ENCODE measurements at regions not wholly inside any gene's neighbourhood (a gene's known extent, or its start where the extent isn't known, plus 50 kb on each side); places are given as distances from the start of the nearest gene placed in this dataset.
"Not testable (repeated sequence)": the region's sequence is repeated elsewhere in the genome, so short reads cannot be mapped to it uniquely, and the experiment has no call there.

DNA sequence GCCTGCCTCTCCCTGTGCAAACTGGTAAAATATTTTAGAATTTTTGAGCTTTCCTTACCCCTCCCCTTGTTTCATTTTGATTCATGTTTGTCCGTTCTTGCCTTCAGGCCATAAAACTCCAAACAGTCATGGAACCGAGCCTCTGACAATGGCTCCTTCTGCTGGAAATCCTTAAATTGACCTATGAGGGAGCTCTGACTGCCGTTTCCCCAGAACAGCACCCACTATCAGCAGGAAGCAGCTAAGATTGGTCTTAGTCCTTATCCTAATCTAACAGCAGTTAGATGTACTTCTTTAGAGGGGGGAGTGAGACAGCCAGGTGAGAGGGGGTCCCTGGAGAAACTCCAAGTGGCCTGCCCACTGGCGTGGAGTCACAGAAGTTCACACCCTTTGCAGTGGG lies 106.7 kb downstream of the FAM174A start:
- DNase-seq (ENCODE audit: low spot score): no peak

DNA sequence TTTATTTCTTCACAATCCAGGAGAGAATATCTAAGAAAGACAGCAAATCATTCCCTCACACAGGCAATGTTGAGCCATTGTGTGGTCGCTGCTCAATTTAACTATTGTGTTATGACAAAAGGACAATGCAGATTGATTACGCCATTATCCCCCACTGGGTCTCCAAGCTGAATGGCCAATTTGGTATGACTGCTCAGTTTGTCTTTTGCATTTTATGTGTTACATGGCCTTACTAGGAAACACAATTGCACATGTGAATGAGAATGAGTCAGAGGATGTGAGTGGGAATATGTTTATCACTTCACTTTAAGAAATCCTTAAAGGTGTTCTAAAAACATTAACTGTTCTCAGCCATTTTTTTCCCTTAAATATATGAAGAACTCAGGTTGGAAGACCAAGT lies 108.3 kb downstream of the FAM174A start:
- DNase-seq (ENCODE audit: low spot score): no peak

DNA sequence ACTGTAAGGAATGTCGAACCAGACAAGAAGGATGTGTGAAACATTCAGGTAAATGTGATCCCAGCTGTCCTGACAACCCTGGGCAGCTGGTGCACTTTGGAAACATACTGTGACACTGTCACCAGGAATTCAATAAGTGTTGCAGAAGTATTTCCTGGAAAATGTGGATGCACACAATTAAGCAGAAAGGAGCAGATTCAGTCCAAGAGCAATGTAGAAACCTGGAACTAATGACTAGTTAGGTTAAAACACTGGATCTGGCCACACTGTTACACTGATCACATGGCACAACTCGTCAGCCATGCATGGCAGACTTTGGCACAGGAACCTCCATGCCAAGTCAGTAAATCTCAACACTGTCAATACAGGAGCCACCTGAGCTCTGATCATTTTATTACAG lies 109.0 kb downstream of the FAM174A start:
- no peak for DNase-seq (ENCODE audit: low spot score)

DNA sequence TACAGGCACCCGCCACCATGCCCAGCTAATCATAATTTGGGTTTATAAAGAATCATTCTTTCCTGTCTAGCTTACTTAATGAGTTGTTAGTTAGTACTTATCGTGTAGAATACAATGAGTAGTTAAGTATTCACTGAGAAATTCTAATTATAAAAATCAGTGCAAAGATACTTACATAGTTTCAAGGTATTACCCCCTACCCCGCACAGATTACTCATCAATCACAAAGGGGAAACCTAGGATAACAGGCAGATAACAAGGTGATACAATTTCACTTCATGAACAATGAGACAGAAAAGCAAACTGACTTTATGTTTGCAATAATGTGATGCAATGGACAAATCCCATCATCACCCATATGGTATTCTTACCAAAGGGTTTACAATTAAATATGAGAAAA lies 109.6 kb downstream of the FAM174A start:
- DNase-seq (ENCODE audit: low spot score): no peak

DNA sequence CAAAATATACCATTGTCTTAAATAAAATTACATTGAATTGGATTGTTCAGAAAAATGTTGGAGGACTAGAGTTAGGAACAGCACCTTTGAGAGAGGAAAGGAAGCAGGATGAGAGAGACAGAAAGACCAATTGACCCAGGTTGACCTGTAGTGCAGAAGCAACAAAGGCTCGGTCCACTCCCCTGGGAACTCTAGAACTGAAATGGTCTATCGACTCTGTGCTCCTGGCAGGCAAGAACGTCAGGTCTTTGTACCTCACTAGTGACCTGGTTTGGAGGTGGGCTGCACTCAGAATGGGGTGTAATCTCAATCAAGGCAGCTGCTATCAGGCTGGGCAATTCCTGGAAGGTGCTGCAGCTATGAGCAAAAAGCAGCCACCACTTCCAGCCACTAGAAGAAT lies 110.8 kb downstream of the FAM174A start:
- no peak for DNase-seq (ENCODE audit: low spot score)

GRCh38 chr5:100646691-100647090 lies 111.5 kb downstream of the FAM174A start:
- DNase-seq (ENCODE audit: low spot score): no peak

DNA sequence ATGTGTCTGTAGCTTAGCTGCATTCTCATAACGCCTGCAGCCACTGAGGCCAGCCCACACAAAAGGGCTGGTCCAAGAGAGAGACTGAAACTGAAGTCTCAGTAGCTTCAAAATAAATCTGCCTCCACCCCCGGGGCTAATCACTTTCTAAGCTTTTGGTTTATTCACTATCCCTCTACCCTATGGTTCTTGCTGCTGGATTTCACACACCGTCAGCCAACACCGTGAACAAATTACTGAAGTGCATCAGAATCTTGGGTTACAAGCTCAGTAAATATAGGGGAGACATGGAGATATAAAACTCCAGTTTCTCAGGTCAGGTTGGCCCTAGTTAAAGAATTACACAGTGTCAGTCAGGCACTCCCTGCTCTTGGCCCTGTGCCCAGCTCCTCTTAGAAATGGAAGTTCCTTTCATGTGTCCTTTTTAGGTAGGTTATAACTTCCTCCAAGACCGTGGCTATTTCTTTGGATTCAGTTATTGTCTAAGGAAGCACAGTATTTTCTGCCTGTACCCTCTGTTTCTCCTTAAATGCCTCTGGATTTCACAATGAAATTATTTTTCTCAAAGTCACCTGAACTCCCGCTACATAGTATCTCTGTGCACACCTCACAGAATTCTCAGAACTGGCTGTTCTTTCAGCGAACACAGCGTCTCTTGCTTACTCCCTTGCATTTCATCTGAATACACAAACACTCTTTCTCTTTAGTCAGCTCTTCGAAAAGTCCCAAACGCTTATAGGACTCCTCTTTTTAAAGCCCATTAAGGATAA lies 112.5 kb downstream of the FAM174A start:
- no peak for DNase-seq (ENCODE audit: low spot score)

- no peak for DNase-seq (ENCODE audit: low spot score)
Observed at GRCh38 chr5:100654895-100655294, 119.7 kb downstream of the FAM174A start.

- DNase-seq (ENCODE audit: low spot score): not testable (repeated sequence)
Observed at GRCh38 chr5:100656771-100657170, 121.6 kb downstream of the FAM174A start.

DNA sequence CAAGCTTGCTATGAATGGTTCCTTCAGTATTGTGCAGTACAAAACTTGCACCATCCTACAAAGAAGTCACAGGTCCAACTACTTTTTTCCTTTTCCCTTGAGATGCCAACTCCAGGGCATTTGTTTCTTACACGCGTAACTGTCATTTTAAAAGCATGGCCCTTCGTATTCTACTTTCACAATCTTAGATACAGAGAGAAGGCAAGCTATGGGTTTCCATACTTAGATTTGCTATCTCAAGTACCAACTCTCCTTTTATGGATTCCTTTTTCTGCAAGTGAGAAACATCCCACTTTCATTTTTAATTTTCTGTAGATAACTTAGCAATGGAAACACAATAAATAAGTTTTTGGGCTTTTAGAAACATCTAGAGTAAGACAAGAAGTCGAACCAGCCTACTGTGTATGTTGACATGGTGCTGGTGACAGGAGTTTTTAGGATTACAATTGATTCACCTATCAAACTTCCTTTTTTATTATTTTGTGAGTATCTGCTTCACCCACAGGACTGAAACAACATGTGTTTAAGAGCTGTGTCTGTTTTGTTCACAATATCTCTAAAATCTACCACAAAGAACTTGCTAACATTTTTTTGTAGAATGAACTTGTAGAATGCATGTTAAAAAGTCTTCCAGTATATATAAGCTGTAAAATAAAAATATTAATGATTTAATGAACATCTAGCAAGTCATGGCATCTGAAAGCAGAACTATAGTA lies 124.1 kb downstream of the FAM174A start:
- DNase-seq (ENCODE audit: low spot score): no peak

- DNase-seq (ENCODE audit: low spot score): no peak
Observed at GRCh38 chr5:100664140-100664539, 129.0 kb downstream of the FAM174A start.

DNA sequence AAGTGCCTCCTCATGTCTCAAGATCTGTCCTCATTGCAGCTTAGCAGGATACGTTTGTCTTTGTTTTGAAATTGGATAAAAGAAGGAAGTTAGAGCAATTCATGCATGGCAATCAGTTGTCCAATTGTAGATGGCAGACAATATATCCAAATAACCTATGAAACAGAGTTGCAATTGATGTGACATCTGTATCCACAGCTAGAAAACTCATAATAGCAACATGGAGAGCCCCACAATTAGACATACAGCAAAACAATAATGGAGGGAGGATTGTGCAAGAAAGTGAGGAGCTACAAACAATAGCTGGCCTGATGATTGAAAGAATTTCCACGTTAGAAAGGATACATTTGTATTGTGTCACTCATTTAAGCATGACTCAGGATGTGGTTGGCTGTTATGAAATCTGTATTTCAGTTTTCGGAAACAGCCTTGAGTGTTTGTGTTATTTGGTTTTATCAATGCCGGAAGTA lies 132.0 kb downstream of the FAM174A start:
- no peak for DNase-seq (ENCODE audit: low spot score)

GRCh38 chr5:100668511-100668910 lies 133.3 kb downstream of the FAM174A start:
- DNase-seq (ENCODE audit: low spot score): no peak

DNA sequence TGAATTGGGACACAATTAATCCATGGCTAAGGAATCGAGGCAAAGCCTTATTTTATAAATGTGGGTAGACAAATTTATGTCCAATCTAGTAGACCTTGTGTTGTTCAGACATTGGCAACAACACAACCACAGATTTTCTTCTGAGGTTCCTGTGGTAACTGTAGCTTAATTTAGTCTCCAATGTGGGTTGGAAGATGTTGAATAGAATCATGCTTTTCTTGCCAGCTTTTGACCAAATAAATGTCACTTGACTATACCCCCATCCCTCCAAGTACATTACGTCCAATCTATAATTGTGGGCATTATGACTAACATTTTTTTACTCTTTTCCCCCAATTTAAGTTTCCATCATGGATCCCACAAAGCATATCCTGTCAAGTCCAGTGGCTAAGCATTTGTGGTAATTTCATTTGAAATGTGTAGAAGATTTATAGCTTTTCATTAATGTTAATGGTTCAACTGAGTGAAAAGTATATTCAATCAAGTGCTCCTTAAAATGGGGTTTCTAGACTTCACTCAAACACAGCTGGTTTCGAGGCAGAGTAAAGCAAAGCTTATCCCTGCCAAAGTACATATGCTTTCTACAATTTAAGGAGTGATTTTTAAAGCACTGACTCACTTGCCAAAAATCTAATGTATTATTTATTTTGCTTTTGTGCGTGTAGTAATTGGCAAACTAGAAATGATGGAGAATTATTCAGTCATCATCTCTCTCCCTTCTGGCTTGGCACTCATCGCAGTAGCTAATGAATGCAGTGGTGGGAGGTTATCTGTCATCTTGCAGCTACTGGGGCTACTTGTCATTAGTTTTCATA lies 141.8 kb downstream of the FAM174A start:
- DNase-seq (ENCODE audit: low spot score): no peak

GRCh38 chr5:100682625-100683024 lies 147.5 kb downstream of the FAM174A start:
- DNase-seq (ENCODE audit: low spot score): no peak

DNA sequence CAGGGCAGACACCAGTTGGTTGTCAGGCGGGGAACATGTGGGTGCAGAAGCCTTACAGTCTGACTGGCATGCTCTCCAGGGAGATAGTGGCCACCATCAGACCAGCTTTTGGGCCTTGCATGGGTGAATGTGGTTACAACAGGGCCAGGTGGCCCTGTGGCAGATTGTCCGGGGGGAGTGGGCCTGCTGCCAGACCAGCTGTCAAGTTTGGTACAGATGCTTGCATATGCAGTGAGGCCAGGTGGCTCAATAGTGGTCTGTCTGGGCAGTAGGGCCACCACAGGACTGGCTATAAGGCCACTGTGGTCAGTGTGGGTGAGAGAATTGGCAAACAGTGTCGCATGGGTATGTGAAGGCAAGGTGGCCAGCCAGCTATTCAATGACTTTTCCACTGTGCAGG lies 148.7 kb downstream of the FAM174A start:
- DNase-seq (ENCODE audit: low spot score): no peak

GRCh38 chr5:100685122-100685521 lies 149.9 kb downstream of the FAM174A start:
- DNase-seq (ENCODE audit: low spot score): not testable (repeated sequence)

- DNase-seq (ENCODE audit: low spot score): not testable (repeated sequence)
Observed at GRCh38 chr5:100688834-100689233, 153.7 kb downstream of the FAM174A start.

DNA sequence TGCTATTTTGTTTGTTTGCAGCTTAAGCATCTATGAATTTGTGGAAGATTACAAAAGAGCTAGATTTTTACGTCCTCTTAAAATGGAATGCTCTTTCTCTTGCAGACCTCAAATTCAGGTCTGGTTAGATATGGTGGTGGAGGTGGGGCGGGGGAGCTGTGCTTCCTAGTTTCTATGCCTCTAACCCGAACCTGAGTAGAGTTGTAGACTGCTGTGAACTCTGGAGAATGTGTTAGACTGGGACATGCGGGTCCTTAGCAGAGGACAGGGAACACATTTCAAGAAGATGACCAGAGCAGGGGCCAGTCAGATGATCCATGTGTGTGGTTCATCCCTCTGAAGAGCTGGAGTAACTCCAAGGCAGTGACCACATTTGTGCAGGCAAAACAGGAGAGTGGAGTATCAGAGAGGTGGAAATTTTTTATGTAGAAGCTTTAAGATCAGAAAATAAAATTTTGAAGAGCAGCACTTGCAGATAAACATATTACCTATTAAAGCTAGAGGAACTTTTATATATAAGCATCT lies 154.9 kb downstream of the FAM174A start:
- DNase-seq (ENCODE audit: low spot score): no peak

GRCh38 chr5:100691085-100691484 lies 155.9 kb downstream of the FAM174A start:
- DNase-seq (ENCODE audit: low spot score): no peak

- DNase-seq (ENCODE audit: low spot score): no peak
Observed at GRCh38 chr5:100691548-100691947, 156.4 kb downstream of the FAM174A start.

DNA sequence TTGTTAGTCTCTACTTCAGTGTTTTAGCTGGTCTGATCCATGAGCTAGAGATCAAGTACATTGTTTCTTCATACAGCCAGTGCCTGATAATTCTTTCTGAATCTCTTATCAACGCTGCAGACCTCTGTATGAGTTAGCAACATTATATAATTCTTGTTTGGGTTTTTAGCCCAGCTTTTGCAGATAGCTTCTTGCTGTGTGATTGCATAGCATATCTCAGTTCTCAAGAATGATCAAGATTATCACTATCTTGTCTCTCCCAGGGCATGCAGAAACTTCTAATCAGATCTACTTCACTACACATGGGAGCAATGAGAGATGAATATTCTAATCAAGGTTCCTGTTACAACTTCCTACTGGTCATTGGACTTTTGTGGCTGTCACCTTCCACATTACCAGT lies 158.3 kb downstream of the FAM174A start:
- DNase-seq (ENCODE audit: low spot score): no peak
